ENCODE measurements at regions not wholly inside any gene's neighbourhood (a gene's known extent, or its start where the extent isn't known, plus 50 kb on each side); places are given as distances from the start of the nearest gene placed in this dataset.
"Not testable (repeated sequence)": the region's sequence is repeated elsewhere in the genome, so short reads cannot be mapped to it uniquely, and the experiment has no call there.

- DNase-seq: no peak
These were observed 196.4 kb downstream of the ANKRD7 start for GRCh38 chr7:118420888-118421287.

- DNase-seq: no peak
These were observed 204.6 kb downstream of the ANKRD7 start for GRCh38 chr7:118429141-118429540.

GRCh38 chr7:118436663-118437062 lies 212.2 kb downstream of the ANKRD7 start:
- DNase-seq: no peak

- not testable (repeated sequence) for DNase-seq
These were observed 224.5 kb downstream of the ANKRD7 start for GRCh38 chr7:118449030-118449429.

- no peak for DNase-seq
These were observed 225.5 kb downstream of the ANKRD7 start for GRCh38 chr7:118449797-118450567.

GRCh38 chr7:118452128-118452527 lies 227.6 kb downstream of the ANKRD7 start:
- DNase-seq: no peak

GRCh38 chr7:118467381-118467780 lies 242.9 kb downstream of the ANKRD7 start:
- DNase-seq: no peak

GRCh38 chr7:118472581-118472980 lies 248.1 kb downstream of the ANKRD7 start:
- DNase-seq: no peak

GRCh38 chr7:118473271-118473670 lies 248.8 kb downstream of the ANKRD7 start:
- DNase-seq: no peak

- DNase-seq: no peak
These were observed 251.5 kb downstream of the ANKRD7 start for GRCh38 chr7:118476036-118476435.

GRCh38 chr7:118477036-118477435 lies 252.5 kb downstream of the ANKRD7 start:
- DNase-seq: no peak

- DNase-seq: no peak
These were observed 253.7 kb downstream of the ANKRD7 start for GRCh38 chr7:118478236-118478635.

GRCh38 chr7:118478931-118479330 lies 254.4 kb downstream of the ANKRD7 start:
- no peak for DNase-seq

GRCh38 chr7:118492466-118492865 lies 268.0 kb downstream of the ANKRD7 start:
- no peak for DNase-seq

GRCh38 chr7:118496138-118496644 lies 271.7 kb downstream of the ANKRD7 start:
- DNase-seq: no peak

GRCh38 chr7:118502235-118502634 lies 277.7 kb downstream of the ANKRD7 start:
- DNase-seq: no peak

GRCh38 chr7:118511146-118511545 lies 286.6 kb downstream of the ANKRD7 start:
- no peak for DNase-seq

GRCh38 chr7:118517275-118517674 lies 292.8 kb downstream of the ANKRD7 start:
- DNase-seq: no peak

GRCh38 chr7:118525020-118525419 lies 300.5 kb downstream of the ANKRD7 start:
- DNase-seq: no peak

GRCh38 chr7:118531566-118531965 lies 307.1 kb downstream of the ANKRD7 start:
- no peak for DNase-seq

- DNase-seq: no peak
These were observed 334.7 kb downstream of the ANKRD7 start for GRCh38 chr7:118559207-118559606.

GRCh38 chr7:118563311-118563710 lies 338.8 kb downstream of the ANKRD7 start:
- DNase-seq: no peak

GRCh38 chr7:118572604-118573003 lies 348.1 kb downstream of the ANKRD7 start:
- DNase-seq: no peak

- DNase-seq: no peak
These were observed 348.6 kb downstream of the ANKRD7 start for GRCh38 chr7:118573085-118573484.

GRCh38 chr7:118575393-118575948 lies 351.0 kb downstream of the ANKRD7 start:
- DNase-seq: no peak
